Activated CD8-positive, alpha-beta T cell treated with anti-CD3 and anti-CD28 coated beads, Interleukin-2, amount 10 ng/mL, durations not matched to agents 7 days and 5 days (primary cell): ENCODE measurements at regions not wholly inside any gene's neighbourhood (a gene's known extent, or its start where the extent isn't known, plus 50 kb on each side); places are given as distances from the start of the nearest gene placed in this dataset.
A peak's percentile ranks its signal among the peaks of the same experiment; 100 is the strongest.

Source experiments
- ATAC-seq: fragments of 150-1000 bp; cut with Tn5 transposase; one replicate; pipeline ENCODE4 v1.10.0; 2021; ENCODE audit warnings: moderate library complexity
- CTCF ChIA-PET: fragments of 350-600 bp; sonication (Branson Sonifier 250); formaldehyde crosslinking; loops from one replicate; lab custom pipeline; 2021; ENCODE audit warnings: antibody characterized with exemption; lab: Charles Lee
- POLR2A ChIA-PET: fragments of 350-600 bp; sonication (Branson Sonifier 250); formaldehyde crosslinking; loops from one replicate; lab custom pipeline; 2021; ENCODE audit warnings: antibody characterized with exemption; lab: Charles Lee
- DNase-seq: peaks from one replicate; pipeline ENCODE4 v3.0.0-alpha.2; 2020
- H3K27ac Mint-ChIP-seq: one replicate; pipeline ENCODE4 v1.8.0; 2021; ENCODE audit warnings: mild to moderate bottlenecking, mixed read lengths
- H3K27me3 Mint-ChIP-seq: one replicate; pipeline ENCODE4 v1.8.0; 2021; ENCODE audit warnings: low read depth, mixed read lengths
- H3K36me3 Mint-ChIP-seq: one replicate; pipeline ENCODE4 v1.8.0; 2021; ENCODE audit warnings: low read depth, mixed read lengths
- H3K4me1 Mint-ChIP-seq: one replicate; pipeline ENCODE4 v1.8.0; 2021; ENCODE audit warnings: low read depth, mixed read lengths
- H3K4me3 Mint-ChIP-seq: one replicate; pipeline ENCODE4 v1.8.0; 2021; ENCODE audit warnings: mild to moderate bottlenecking, mixed read lengths
- H3K9me3 Mint-ChIP-seq: one replicate; pipeline ENCODE4 v1.8.0; 2022; ENCODE audit warnings: mixed read lengths; ENCODE audit not compliant: insufficient read depth

DNA sequence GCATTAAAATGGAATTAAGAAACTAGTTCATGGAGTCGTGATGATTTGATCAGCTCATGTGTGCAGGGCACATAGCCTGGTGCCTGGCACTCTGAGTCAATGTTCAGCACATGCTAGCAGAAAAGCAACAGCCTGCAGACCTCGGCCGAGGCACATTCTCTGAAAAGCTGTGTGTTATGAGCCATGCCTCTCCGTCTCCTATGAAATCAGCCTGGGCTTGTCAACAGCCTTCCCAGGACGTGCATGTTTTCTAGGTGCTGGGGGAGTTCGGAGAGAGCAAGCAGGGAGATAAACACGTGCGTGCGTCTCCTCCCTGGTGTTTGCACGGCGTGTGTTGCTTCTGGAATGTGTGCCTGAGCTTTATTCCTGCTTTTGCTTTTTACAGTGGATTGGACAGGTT is 207.8 kb upstream of the KCNG1 start:
- no peak overlapping the region for H3K27ac Mint-ChIP-seq
- ChIA-PET POLR2A (no interaction called here), CTCF (no interaction called here)
- no peaks in the 10 kb centered on the region for H3K9me3 Mint-ChIP-seq
- no peak for DNase-seq
- H3K36me3 Mint-ChIP-seq = no peaks in the 10 kb centered on the region
- ATAC-seq = no peak
- H3K27me3 Mint-ChIP-seq = peaks cover 3% of the 10 kb centered on the region
- no peak overlapping the region for H3K4me3 Mint-ChIP-seq
- H3K4me1 Mint-ChIP-seq = no peaks in the 10 kb centered on the region

DNA sequence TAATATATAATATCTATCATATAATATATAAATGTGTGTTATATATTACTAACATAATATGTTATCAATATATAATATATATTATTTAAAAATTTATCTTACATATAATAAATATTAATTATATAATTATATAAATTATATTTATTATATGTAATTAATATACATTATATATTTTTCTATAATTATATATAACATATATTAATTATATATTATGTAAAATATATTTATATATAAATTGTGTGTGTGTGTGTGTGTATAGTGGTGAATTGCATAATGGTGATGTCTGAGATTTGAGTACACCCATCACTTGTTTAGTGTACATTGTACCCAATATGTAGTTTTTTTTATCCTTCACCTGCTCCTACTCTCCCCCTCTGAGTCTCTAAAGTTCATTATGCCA is 205.9 kb upstream of the KCNG1 start:
- no peaks in the 10 kb centered on the region for H3K36me3 Mint-ChIP-seq

DNA sequence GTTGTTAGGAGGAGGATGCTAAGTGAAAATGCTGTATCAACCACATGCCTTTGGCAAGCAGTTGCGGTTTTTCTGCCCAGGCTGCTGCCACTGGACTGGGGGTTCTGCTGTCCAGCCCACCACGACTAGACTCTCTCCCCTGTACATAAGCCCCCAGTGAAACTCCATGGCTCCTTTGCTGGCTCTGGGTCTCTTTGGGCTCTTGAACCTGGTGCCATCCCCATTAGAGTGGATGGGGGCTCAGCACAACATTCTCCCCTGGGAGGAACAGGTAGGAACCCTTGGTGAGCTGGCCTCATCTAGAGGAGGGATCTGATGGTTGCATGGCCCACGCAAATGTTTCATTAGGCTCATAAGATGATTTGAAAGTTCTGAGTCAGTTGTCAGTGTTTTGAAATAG is 204.8 kb upstream of the KCNG1 start:
- no peaks in the 10 kb centered on the region for H3K36me3 Mint-ChIP-seq
- peaks cover 12% of the 10 kb centered on the region for H3K27me3 Mint-ChIP-seq
- no peaks in the 10 kb centered on the region for H3K9me3 Mint-ChIP-seq
- DNase-seq = no peak
- H3K4me3 Mint-ChIP-seq = no peak overlapping the region
- H3K27ac Mint-ChIP-seq = no peak overlapping the region
- ChIA-PET POLR2A (no interaction called here), CTCF (no interaction called here)
- H3K4me1 Mint-ChIP-seq = no peaks in the 10 kb centered on the region
- no peak for ATAC-seq

More for the DNA sequence above, 205.9 kb upstream of the KCNG1 start:
- DNase-seq (no peak), ATAC-seq (no peak)
- Mint-ChIP-seq H3K4me1 (no peaks in the 10 kb centered on the region), H3K4me3 (no peak overlapping the region), H3K9me3 (no peaks in the 10 kb centered on the region), H3K27me3 (peaks cover 3% of the 10 kb centered on the region), H3K27ac (no peak overlapping the region)
- CTCF ChIA-PET = no interaction called here
- POLR2A ChIA-PET = no interaction called here

DNA sequence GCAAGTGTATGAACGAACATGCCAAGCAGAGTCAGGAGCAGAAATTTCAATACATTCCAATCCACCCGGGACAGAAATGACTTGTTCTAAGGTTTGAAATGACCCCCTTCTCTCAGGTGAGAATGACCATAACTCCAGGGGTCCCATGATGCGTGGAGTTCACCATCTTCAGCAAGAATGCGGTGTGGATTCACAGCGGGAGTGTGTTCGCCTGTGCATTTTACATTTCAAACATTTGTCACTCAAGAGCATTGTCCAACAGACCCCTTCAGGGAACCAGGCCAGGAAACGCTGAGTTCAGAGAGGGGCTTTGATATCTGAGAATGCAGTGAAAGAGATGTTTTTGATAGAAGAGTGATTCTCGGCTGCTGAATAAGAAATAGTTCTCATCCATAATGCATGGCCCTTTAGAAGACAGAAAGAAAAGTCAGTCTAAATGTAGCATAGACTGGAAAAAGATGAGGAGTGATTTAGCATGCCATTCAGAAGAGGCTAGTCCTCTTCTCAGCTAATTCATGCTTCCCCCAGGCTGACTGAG is 200.3 kb upstream of the KCNG1 start:
- Mint-ChIP-seq H3K27ac (no peak overlapping the region), H3K4me1 (peaks cover 6% of the 10 kb centered on the region)
- POLR2A ChIA-PET = no interaction called here

DNA sequence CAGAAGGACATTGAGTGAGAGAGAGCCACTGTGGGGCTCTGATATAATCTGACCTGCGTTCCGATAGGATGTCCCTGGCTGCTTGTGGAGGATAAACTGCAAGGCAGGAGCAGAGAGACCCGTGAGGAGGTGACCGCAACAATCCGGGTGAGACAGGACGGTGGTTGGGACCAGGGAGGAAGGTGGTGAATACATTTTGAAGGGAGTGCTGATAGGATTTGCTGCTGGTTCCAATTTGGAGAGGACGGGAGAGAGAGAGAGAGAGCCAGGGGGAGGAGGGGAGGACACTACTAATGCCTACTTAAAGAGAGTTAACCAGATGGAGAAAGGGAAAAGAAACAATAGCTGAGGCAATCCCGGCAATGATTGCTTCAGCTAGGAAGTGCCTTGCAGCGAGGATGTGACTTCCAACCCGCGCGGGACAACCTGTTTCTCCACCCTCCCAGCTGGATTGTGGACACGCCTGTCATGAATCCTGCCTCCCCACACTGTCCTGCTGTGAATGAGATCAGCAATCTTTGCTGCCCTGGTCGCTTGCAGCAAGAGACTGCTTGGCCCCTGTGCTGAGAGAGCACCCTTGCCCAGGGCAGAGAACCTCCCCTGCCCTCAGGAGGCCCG is 199.0 kb upstream of the KCNG1 start:
- ATAC-seq (no peak), DNase-seq (no peak)
- Mint-ChIP-seq H3K36me3 (no peaks in the 10 kb centered on the region), H3K4me3 (no peak overlapping the region), H3K9me3 (no peaks in the 10 kb centered on the region), H3K27ac (no peak overlapping the region), H3K4me1 (peaks cover 6% of the 10 kb centered on the region), H3K27me3 (peaks cover 36% of the 10 kb centered on the region)
- ChIA-PET POLR2A (no interaction called here), CTCF (interaction anchor here (1.0 kb wide), 1 partner anchor 97 kb away, joined by 3 read pairs; no protein-coding TSS in a partner anchor)

More for the DNA sequence above, 200.3 kb upstream of the KCNG1 start:
- Mint-ChIP-seq H3K9me3 (no peaks in the 10 kb centered on the region), H3K36me3 (no peaks in the 10 kb centered on the region), H3K27me3 (peaks cover 31% of the 10 kb centered on the region), H3K4me3 (no peak overlapping the region)
- ATAC-seq = no peak
- CTCF ChIA-PET = no interaction called here
- DNase-seq = no peak

DNA sequence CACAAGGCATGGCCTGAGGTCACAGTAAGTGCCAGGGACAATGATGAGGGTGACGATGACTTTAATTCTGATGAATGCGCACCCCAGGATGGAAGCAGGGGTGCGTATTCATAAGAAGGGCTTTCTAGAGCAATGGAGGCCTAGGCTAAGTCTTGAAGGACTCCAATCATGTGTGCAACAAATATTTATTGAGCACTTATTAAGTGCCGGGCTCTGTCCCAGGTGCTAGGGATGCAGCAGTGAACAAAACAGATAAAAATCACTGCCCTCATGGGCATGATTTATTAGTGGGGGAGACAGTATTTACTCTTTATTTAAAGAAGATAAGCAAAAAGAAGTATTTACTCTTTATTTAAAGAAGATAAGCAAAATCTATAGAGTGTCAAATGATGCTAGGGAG is 198.2 kb upstream of the KCNG1 start:
- Mint-ChIP-seq H3K27me3 (peaks cover 36% of the 10 kb centered on the region), H3K36me3 (no peaks in the 10 kb centered on the region), H3K27ac (no peak overlapping the region), H3K4me3 (no peak overlapping the region), H3K9me3 (no peaks in the 10 kb centered on the region), H3K4me1 (peaks cover 6% of the 10 kb centered on the region)
- ATAC-seq (no peak), DNase-seq (no peak)
- ChIA-PET POLR2A (no interaction called here), CTCF (interaction anchor here (0.6 to 1.0 kb wide), 6 partner anchors 12 to 576 kb away, joined by 3 to 4 read pairs (median 3); no protein-coding TSS in a partner anchor)

DNA sequence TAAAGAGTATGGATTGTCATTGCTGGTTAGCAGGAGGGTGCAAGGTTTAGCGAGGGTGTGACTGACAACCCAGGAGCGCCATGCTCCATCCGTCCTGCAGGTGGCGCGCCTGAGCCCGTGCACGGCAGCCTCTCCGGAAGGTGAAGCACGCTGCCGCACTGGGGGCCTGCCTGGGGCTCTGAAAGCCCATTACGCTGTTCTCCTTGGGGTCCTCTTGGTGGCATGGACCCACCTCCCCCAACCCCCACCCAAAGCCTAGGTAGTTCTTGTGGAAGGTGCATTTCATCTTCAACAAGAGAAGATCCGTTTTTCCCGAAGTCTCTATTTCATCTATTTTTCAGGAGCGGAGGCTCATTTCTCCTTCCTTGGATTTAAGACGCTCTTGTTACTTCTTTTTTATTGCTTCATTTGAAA is 197.4 kb upstream of the KCNG1 start:
- Mint-ChIP-seq H3K36me3 (no peaks in the 10 kb centered on the region), H3K9me3 (no peaks in the 10 kb centered on the region), H3K4me3 (no peak overlapping the region), H3K4me1 (peaks cover 6% of the 10 kb centered on the region), H3K27me3 (peaks cover 39% of the 10 kb centered on the region), H3K27ac (no peak overlapping the region)
- CTCF ChIA-PET = interaction anchor here (0.6 to 1.0 kb wide), 5 partner anchors 11 to 577 kb away, joined by 3 to 4 read pairs (median 3); no protein-coding TSS in a partner anchor
- POLR2A ChIA-PET = no interaction called here
- ATAC-seq = peak; percentile 57
- DNase-seq = peak; percentile 62

DNA sequence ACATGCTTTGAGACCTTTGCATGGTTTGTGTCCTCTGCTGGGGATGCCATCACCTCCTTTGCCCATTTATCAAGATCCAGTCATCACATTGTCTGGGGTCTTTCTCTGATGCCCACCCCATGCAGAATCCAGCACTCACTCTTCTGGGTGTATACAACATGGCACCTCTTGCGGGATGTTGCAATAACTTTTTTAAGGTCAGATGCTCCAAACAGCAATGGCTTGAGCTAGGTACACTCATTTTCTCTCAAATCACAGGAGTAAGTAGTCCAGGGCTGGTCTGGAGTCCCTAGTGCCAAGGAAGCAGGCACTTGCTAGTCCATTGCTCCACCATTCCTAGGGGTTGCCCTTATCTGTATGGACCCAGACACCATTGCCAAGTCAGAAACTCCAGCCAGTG is 196.6 kb upstream of the KCNG1 start:
- DNase-seq = no peak
- no peak overlapping the region for H3K4me3 Mint-ChIP-seq
- CTCF ChIA-PET = interaction anchor here (0.9 kb wide), 1 partner anchor 376 kb away, joined by 3 read pairs; no protein-coding TSS in a partner anchor
- H3K36me3 Mint-ChIP-seq = no peaks in the 10 kb centered on the region
- H3K27me3 Mint-ChIP-seq = peaks cover 45% of the 10 kb centered on the region
- H3K9me3 Mint-ChIP-seq = no peaks in the 10 kb centered on the region
- POLR2A ChIA-PET = no interaction called here
- H3K4me1 Mint-ChIP-seq = peaks cover 6% of the 10 kb centered on the region
- ATAC-seq = no peak
- H3K27ac Mint-ChIP-seq = no peak overlapping the region

DNA sequence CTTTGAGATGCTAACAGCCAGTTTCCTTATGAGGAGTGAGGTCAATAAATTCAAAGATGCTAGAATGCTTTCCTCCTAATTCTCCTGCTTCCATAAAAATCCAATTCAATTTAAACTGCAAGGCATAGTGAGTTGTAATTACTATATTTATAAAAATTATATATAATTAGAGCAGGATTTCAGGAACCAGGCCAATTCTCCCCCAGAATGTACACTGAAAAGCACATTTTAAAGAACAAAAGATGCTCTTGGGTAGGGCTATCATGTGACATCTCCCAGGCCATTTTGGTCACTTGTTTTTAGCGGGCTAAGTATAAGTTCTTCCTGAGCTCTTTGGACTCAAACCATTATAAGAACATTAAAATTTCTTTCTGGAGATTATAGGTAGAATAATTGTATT is 195.7 kb upstream of the KCNG1 start:
- ChIA-PET CTCF (no interaction called here), POLR2A (no interaction called here)
- Mint-ChIP-seq H3K4me3 (no peak overlapping the region), H3K27ac (no peak overlapping the region), H3K4me1 (peaks cover 6% of the 10 kb centered on the region), H3K27me3 (peaks cover 46% of the 10 kb centered on the region), H3K9me3 (no peaks in the 10 kb centered on the region), H3K36me3 (no peaks in the 10 kb centered on the region)
- DNase-seq (no peak), ATAC-seq (no peak)

DNA sequence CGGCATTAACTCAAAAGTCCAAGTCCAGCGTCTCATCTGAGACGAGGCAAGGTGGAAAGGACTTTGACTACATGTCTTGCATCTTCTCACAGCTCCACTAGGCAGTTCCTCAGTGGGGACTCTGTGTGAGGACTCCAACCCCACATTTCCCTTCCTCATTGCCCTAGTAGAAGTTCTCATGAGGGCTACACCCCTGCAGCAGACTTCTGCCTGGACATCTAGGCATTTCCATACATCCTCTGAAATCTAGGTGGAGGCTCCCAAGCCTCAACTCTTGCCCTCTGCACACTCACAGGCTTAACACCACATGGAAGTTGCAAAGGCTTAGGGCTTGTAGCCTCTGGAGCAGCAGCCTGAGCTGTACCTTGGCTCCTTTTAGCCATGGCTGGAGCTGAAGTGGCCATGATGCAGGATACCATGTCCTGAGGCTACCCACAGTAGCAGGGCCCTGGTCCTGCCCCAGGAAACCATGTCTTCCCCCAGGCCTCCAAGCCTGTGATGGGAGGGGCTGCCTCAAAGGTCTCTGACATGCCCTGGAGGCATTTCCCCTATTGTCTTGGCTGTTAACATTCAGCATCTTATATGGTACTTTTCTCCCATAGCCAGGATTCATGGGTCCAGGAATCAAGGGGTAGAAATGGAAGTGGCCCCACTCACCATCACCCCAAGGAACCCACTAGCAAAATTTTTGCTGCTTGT is 194.6 kb upstream of the KCNG1 start:
- Mint-ChIP-seq H3K27ac (no peak overlapping the region), H3K4me1 (peaks cover 6% of the 10 kb centered on the region), H3K27me3 (peaks cover 38% of the 10 kb centered on the region), H3K9me3 (no peaks in the 10 kb centered on the region), H3K36me3 (no peaks in the 10 kb centered on the region), H3K4me3 (no peak overlapping the region)
- ATAC-seq = no peak
- CTCF ChIA-PET = no interaction called here
- POLR2A ChIA-PET = no interaction called here
- no peak for DNase-seq

DNA sequence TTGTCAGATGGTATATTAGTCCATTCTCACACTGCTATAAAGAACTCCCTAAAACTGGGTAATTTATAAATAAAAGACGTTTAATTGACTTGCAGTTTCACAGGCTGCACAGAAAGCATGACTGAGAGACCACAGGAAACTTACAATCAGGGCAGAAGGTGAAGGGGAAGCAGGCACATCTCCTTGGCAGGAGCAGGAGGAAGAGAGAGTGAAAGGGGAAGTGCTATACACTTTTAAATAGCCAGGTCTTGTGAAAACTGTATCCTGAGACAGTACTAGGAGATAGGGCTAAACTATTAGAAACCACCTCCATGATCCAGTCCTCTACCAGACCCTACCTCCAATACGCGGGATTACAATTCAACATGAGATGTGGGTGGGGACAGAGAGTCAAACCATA is 193.9 kb upstream of the KCNG1 start:
- ChIA-PET POLR2A (no interaction called here), CTCF (no interaction called here)
- DNase-seq = no peak
- H3K36me3 Mint-ChIP-seq = no peaks in the 10 kb centered on the region
- peaks cover 6% of the 10 kb centered on the region for H3K4me1 Mint-ChIP-seq
- ATAC-seq = no peak
- no peak overlapping the region for H3K4me3 Mint-ChIP-seq
- no peaks in the 10 kb centered on the region for H3K9me3 Mint-ChIP-seq
- H3K27ac Mint-ChIP-seq = no peak overlapping the region
- H3K27me3 Mint-ChIP-seq = peaks cover 36% of the 10 kb centered on the region

DNA sequence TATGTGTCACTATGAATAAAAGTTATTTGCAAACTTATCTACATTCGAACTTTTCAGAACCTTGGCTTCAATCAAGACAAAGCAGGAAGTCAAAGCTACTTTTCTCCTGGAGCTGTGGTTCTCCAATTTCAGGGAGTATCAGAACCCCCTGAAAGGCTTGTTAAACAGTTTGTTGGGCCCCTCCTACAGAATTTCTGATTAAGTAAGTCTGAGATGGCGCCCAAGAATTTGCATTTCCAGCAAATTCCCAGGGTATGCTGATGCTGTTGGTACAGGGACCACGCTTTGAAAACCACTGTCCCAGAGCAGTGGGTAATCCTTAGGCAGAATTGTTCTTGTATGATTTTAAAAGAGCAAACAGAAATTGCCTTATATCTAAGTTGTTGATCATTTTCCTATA is 189.9 kb upstream of the KCNG1 start:
- Mint-ChIP-seq H3K27me3 (peaks cover 32% of the 10 kb centered on the region), H3K4me3 (no peak overlapping the region), H3K27ac (no peak overlapping the region), H3K36me3 (no peaks in the 10 kb centered on the region), H3K9me3 (no peaks in the 10 kb centered on the region), H3K4me1 (no peaks in the 10 kb centered on the region)
- ATAC-seq = no peak
- no peak for DNase-seq
- POLR2A ChIA-PET = no interaction called here
- CTCF ChIA-PET = interaction anchor here (1.0 kb wide), 1 partner anchor 232 kb away, joined by 4 read pairs; no protein-coding TSS in a partner anchor
